Neural progenitor cell (in vitro differentiated cells): ENCODE measurements at regions not wholly inside any gene's neighbourhood (a gene's known extent, or its start where the extent isn't known, plus 50 kb on each side); places are given as distances from the start of the nearest gene placed in this dataset.

Experiments
- DNase-seq: peaks from one replicate; pipeline ENCODE4 v3.0.0-alpha.2; 2016; ENCODE audit warnings: low spot score
- H2AFZ ChIP-seq: fragments of 200-600 bp; sonication (generic); replicated peaks from 2 replicates; pipeline ENCODE4 v1.6.1; 2016; ENCODE audit warnings: antibody characterized with exemption
- H3F3A ChIP-seq: fragments of 200-600 bp; sonication (generic); 2 replicates; pipeline ENCODE4 v1.6.1; 2016; ENCODE audit warnings: antibody characterized with exemption, low read depth
- H3K27ac ChIP-seq: fragments of 200-600 bp; sonication (generic); 2 replicates; pipeline ENCODE4 v1.5.1; 2016; ENCODE audit warnings: mild to moderate bottlenecking
- H3K27me3 ChIP-seq: fragments of 200-600 bp; sonication (generic); 2 replicates; pipeline ENCODE4 v1.6.1; 2016; ENCODE audit warnings: mild to moderate bottlenecking, moderate library complexity
- H3K36me3 ChIP-seq: fragments of 200-600 bp; sonication (generic); 2 replicates; pipeline ENCODE4 v1.5.1; 2016
- H3K4me1 ChIP-seq: fragments of 200-600 bp; sonication (generic); 2 replicates; pipeline ENCODE4 v1.6.1; 2016; ENCODE audit warnings: mixed run types
- H3K4me2 ChIP-seq: fragments of 200-600 bp; sonication (generic); 2 replicates; pipeline ENCODE4 v1.6.1; 2016
- H3K4me3 ChIP-seq: fragments of 200-600 bp; sonication (generic); 2 replicates; pipeline ENCODE4 v1.5.1; 2016
- H3K79me2 ChIP-seq: fragments of 200-600 bp; sonication (generic); 2 replicates; pipeline ENCODE4 v1.6.1; 2016; ENCODE audit warnings: low read depth
- H3K9ac ChIP-seq: fragments of 200-600 bp; sonication (generic); 2 replicates; pipeline ENCODE4 v1.6.1; 2016
- H3K9me3 ChIP-seq: fragments of 200-600 bp; sonication (generic); 2 replicates; pipeline ENCODE4 v1.5.1; 2016; ENCODE audit warnings: low read depth
- H4K20me1 ChIP-seq: fragments of 200-600 bp; sonication (generic); 2 replicates; pipeline ENCODE4 v1.6.1; 2016; ENCODE audit warnings: low read depth
- H3K27ac Mint-ChIP-seq: 3 replicates; pipeline ENCODE4 v1.8.0; 2021; ENCODE audit warnings: mixed read lengths
- H3K27me3 Mint-ChIP-seq: 2 replicates; pipeline ENCODE4 v1.8.0; 2022; ENCODE audit warnings: low read depth, mild to moderate bottlenecking, inconsistent platforms, moderate library complexity, mixed read lengths; ENCODE audit not compliant: insufficient read depth
- H3K36me3 Mint-ChIP-seq: 3 replicates; pipeline ENCODE4 v1.8.0; 2021; ENCODE audit warnings: mixed read lengths
- H3K4me1 Mint-ChIP-seq: 3 replicates; pipeline ENCODE4 v1.8.0; 2021; ENCODE audit warnings: mixed read lengths
- H3K4me3 Mint-ChIP-seq: 3 replicates; pipeline ENCODE4 v1.8.0; 2021; ENCODE audit warnings: mild to moderate bottlenecking, moderate library complexity, mixed read lengths
- H3K9me3 Mint-ChIP-seq: 3 replicates; pipeline ENCODE4 v1.8.0; 2020; ENCODE audit warnings: mixed read lengths
- CTCF ChIP-seq: fragments of 200-600 bp; sonication (generic); IDR thresholded peaks from 2 replicates; pipeline ENCODE4 v1.5.1; 2017; ENCODE audit warnings: antibody characterized with exemption, mild to moderate bottlenecking
- EZH2 ChIP-seq: fragments of 200-600 bp; sonication (generic); IDR thresholded peaks from 2 replicates; pipeline ENCODE4 v1.6.1; 2017; ENCODE audit warnings: antibody characterized with exemption, mild to moderate bottlenecking, moderate library complexity
- EZH2phosphoT487 ChIP-seq: fragments of 200-600 bp; sonication (generic); IDR thresholded peaks from 2 replicates; pipeline ENCODE4 v1.6.1; 2017; ENCODE audit warnings: antibody characterized with exemption

GRCh38 chr6:113388996-113389395 is 468.1 kb upstream of the MARCKS start:
- H3K79me2 ChIP-seq = no peaks in the 10 kb centered on the region
- no peak overlapping the region for H2AFZ ChIP-seq
- Mint-ChIP-seq H3K27me3 (no peaks in the 10 kb centered on the region), H3K36me3 (no peaks in the 10 kb centered on the region), H3K4me1 (peaks cover 24% of the 10 kb centered on the region), H3K9me3 (no peaks in the 10 kb centered on the region), H3K27ac (no peak overlapping the region), H3K4me3 (no peak overlapping the region)
- H4K20me1 ChIP-seq = no peaks in the 10 kb centered on the region
- DNase-seq = no peak
- no peaks in the 10 kb centered on the region for H3K9me3 ChIP-seq
- H3K27ac ChIP-seq = no peak overlapping the region
- no peaks in the 10 kb centered on the region for H3K27me3 ChIP-seq
- H3K9ac ChIP-seq = no peak overlapping the region
- H3F3A ChIP-seq = no peaks in the 10 kb centered on the region
- no peak for TF ChIP-seq EZH2phosphoT487
- TF ChIP-seq EZH2 = no peak
- no peak for TF ChIP-seq CTCF
- H3K4me1 ChIP-seq = no peaks in the 10 kb centered on the region
- H3K4me3 ChIP-seq = no peak overlapping the region
- H3K4me2 ChIP-seq = no peak overlapping the region
- no peaks in the 10 kb centered on the region for H3K36me3 ChIP-seq

GRCh38 chr6:113392551-113393055 is 464.5 kb upstream of the MARCKS start:
- Histone ChIP-seq H3K27me3 (no peaks in the 10 kb centered on the region), H2AFZ (no peak overlapping the region)

GRCh38 chr6:113394216-113394615 is 462.9 kb upstream of the MARCKS start:
- H3K79me2 ChIP-seq = no peaks in the 10 kb centered on the region
- H3K36me3 ChIP-seq = no peaks in the 10 kb centered on the region
- H3K4me3 Mint-ChIP-seq = no peak overlapping the region

More at GRCh38 chr6:113392551-113393055, 464.5 kb upstream of the MARCKS start:
- no peak overlapping the region for H3K9ac ChIP-seq
- Mint-ChIP-seq H3K9me3 (no peaks in the 10 kb centered on the region), H3K4me3 (no peak overlapping the region), H3K27ac (no peak overlapping the region), H3K4me1 (peaks cover 36% of the 10 kb centered on the region), H3K36me3 (no peaks in the 10 kb centered on the region), H3K27me3 (no peaks in the 10 kb centered on the region)
- no peak for DNase-seq
- H3F3A ChIP-seq = no peaks in the 10 kb centered on the region
- H3K79me2 ChIP-seq = no peaks in the 10 kb centered on the region
- no peak overlapping the region for H3K27ac ChIP-seq
- no peaks in the 10 kb centered on the region for H3K36me3 ChIP-seq
- no peaks in the 10 kb centered on the region for H3K9me3 ChIP-seq
- H4K20me1 ChIP-seq = no peaks in the 10 kb centered on the region
- no peak overlapping the region for H3K4me3 ChIP-seq
- TF ChIP-seq EZH2phosphoT487 = no peak
- no peak overlapping the region for H3K4me2 ChIP-seq
- H3K4me1 ChIP-seq = peaks cover 3% of the 10 kb centered on the region

More at GRCh38 chr6:113394216-113394615, 462.9 kb upstream of the MARCKS start:
- peaks cover 3% of the 10 kb centered on the region for H3K27me3 Mint-ChIP-seq
- Histone ChIP-seq H2AFZ (no peak overlapping the region), H3K4me1 (peaks cover 3% of the 10 kb centered on the region), H3K9ac (no peak overlapping the region), H4K20me1 (no peaks in the 10 kb centered on the region), H3K27ac (no peak overlapping the region), H3K27me3 (no peaks in the 10 kb centered on the region), H3K9me3 (no peaks in the 10 kb centered on the region), H3F3A (no peaks in the 10 kb centered on the region), H3K4me3 (no peak overlapping the region), H3K4me2 (no peak overlapping the region)
- H3K9me3 Mint-ChIP-seq = no peaks in the 10 kb centered on the region
- H3K36me3 Mint-ChIP-seq = no peaks in the 10 kb centered on the region
- peaks cover 36% of the 10 kb centered on the region for H3K4me1 Mint-ChIP-seq
- peak overlapping the region; percentile 40 for H3K27ac Mint-ChIP-seq
- no peak for DNase-seq
- TF ChIP-seq EZH2phosphoT487 = no peak
- TF ChIP-seq EZH2 = no peak
- TF ChIP-seq CTCF = no peak
